K562 (cell line): ENCODE measurements at regions not wholly inside any gene's neighbourhood (a gene's known extent, or its start where the extent isn't known, plus 50 kb on each side); places are given as distances from the start of the nearest gene placed in this dataset.

ENCODE experiments used
- AFF1 ChIP-seq, 2 experiments: fragments of 450-650 bp; IDR thresholded peaks; 2 replicates each; pipeline ENCODE4 v1.6.1; 2018; ENCODE audit warnings: mild to moderate bottlenecking in 2 of 2, low read depth in 1 of 2; ENCODE audit not compliant: partially characterized antibody in 2 of 2
- ARID4B ChIP-seq: sonication (generic); formaldehyde crosslinking; IDR thresholded peaks from 2 replicates; pipeline ENCODE4 v1.8.0; 2022; ENCODE audit warnings: mild to moderate bottlenecking, missing genetic modification reagents
- ELF2 ChIP-seq: fragments of 250-450 bp; sonication (Bioruptor Pico); IDR thresholded peaks from 2 replicates; pipeline ENCODE4 v1.5.0; 2021; ENCODE audit warnings: mild to moderate bottlenecking
- ESRRB ChIP-seq: fragments of 250-450 bp; sonication (Bioruptor Pico); IDR thresholded peaks from 2 replicates; pipeline ENCODE4 v1.5.0; 2020; ENCODE audit warnings: mild to moderate bottlenecking, moderate library complexity, borderline replicate concordance
- IFI16 ChIP-seq: fragments of 250-450 bp; sonication (Bioruptor Pico); IDR thresholded peaks from 2 replicates; pipeline ENCODE4 v2.1.2; 2022; ENCODE audit warnings: mild to moderate bottlenecking, inconsistent platforms
- PTTG1 ChIP-seq: fragments of 450-650 bp; IDR thresholded peaks from 2 replicates; pipeline ENCODE4 v1.6.1; 2016; ENCODE audit warnings: low read depth, mild to moderate bottlenecking, missing genetic modification characterization, missing compliant biosample characterization
- RREB1 ChIP-seq: fragments of 250-450 bp; sonication (Bioruptor Pico); IDR thresholded peaks from 2 replicates; pipeline ENCODE4 v1.4.0; 2020
- STAG1 ChIP-seq: sonication (generic); formaldehyde crosslinking; IDR thresholded peaks from 2 replicates; pipeline ENCODE4 v1.5.0; 2020; ENCODE audit warnings: missing genetic modification reagents, borderline replicate concordance
- ZNF232 ChIP-seq: sonication (generic); formaldehyde crosslinking; IDR thresholded peaks from 2 replicates; pipeline ENCODE4 v1.8.0; 2022; ENCODE audit warnings: mild to moderate bottlenecking, missing genetic modification reagents
- ZNF584 ChIP-seq: fragments of 200-800 bp; sonication (Bioruptor generic); IDR thresholded peaks from 2 replicates; pipeline ENCODE4 v1.6.1; 2016; ENCODE audit warnings: low read depth, mild to moderate bottlenecking, missing genetic modification characterization, missing compliant biosample characterization

GRCh38 chr2:41836948-41837347 is 210.9 kb upstream of the PKDCC start (continued):
- TF ChIP-seq RREB1 (CRISPR knock-in tag) (no peak), ZNF232 (CRISPR knock-in tag) (peak; percentile 94), IFI16 (no peak), PTTG1 (peak; percentile 53; the same call in 1 of the 2 replicates), AFF1 (IDR thresholded peaks at IDR 0.05; ENCODE audit: low read depth in 1 of 2, partially characterized antibody in 2 of 2) (peak in 1 of 2 experiments; percentile 99), ELF2 (no peak), ARID4B (CRISPR knock-in tag) (peak; percentile 82), ESRRB (CRISPR knock-in tag) (no peak), STAG1 (CRISPR knock-in tag) (peak; percentile 68; the same call in 1 of the 2 replicates), ZNF584 (peak; percentile 89; the same call in 1 of the 2 replicates)
